ENCODE measurements at regions not wholly inside any gene's neighbourhood (a gene's known extent, or its start where the extent isn't known, plus 50 kb on each side); places are given as distances from the start of the nearest gene placed in this dataset.

DNA sequence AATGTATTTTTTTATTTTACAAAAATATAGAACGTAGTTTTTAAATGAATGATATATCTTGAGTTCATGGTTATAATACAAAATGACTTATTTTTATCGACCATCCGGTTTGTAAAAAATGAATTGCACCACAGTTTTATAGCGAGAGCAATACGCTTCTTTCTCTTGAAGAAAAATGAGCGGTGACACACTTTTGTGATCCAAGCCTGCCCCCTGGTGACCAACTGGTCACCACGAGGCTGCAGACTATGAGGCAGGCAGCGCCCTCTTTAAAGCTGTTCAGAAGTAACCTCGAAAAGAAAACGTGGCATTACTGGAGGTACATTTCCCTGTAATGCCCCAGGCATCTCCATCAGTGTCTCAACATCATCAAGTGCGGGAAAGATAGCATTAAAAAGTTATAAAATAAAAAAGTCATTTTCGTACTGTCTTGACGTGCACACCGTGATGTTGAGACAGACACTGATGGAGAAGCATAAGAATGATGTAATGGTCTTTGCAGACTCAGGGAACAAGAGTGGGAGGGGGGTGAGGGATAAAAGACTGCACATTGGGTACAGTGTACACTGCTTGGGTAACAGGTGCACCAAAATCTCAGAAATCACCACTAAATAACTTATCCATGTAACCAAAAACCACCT, 734.2 kb upstream of the ADAMTS5 start:
- Histone ChIP-seq H3K4me1 (no peaks in the 10 kb centered on the region), H3K4me3 (no peak overlapping the region), H3K9me3 (no peaks in the 10 kb centered on the region), H3K36me3 (no peaks in the 10 kb centered on the region), H3K27me3 (no peaks in the 10 kb centered on the region), H3K27ac (no peak overlapping the region)
- DNase-seq (ENCODE audit: low spot score): peak; percentile 90
- TF ChIP-seq, protein P1, sequence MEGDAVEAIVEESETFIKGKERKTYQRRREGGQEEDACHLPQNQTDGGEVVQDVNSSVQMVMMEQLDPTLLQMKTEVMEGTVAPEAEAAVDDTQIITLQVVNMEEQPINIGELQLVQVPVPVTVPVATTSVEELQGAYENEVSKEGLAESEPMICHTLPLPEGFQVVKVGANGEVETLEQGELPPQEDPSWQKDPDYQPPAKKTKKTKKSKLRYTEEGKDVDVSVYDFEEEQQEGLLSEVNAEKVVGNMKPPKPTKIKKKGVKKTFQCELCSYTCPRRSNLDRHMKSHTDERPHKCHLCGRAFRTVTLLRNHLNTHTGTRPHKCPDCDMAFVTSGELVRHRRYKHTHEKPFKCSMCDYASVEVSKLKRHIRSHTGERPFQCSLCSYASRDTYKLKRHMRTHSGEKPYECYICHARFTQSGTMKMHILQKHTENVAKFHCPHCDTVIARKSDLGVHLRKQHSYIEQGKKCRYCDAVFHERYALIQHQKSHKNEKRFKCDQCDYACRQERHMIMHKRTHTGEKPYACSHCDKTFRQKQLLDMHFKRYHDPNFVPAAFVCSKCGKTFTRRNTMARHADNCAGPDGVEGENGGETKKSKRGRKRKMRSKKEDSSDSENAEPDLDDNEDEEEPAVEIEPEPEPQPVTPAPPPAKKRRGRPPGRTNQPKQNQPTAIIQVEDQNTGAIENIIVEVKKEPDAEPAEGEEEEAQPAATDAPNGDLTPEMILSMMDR (IDR thresholded peaks at IDR 0.05): peak; percentile 82 to 91

DNA sequence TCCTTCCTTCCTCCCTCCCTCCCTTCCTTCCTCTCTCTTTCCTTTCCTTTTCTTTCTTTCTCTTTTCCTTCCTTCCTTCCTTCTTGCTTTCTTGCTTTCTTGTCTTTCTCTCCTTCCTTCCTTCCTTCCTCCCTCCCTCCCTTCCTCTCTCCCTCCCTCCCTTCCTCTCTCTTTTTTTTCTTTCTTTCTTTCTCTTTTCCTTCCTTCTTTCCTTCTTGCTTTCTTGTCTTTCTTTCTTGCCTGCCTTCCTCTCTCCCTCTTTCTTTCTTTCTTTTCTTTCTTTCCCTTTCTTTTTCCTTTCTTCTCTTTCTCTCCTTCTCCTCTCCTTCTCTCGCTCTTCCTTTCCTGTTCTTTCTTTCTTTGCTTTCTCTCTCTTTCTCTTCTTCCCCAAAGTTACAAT, 728.4 kb upstream of the ADAMTS5 start:
- Histone ChIP-seq H3K4me3 (no peak overlapping the region), H3K4me1 (no peaks in the 10 kb centered on the region)
- TF ChIP-seq, protein P1 (IDR thresholded peaks at IDR 0.05): no peak

DNA sequence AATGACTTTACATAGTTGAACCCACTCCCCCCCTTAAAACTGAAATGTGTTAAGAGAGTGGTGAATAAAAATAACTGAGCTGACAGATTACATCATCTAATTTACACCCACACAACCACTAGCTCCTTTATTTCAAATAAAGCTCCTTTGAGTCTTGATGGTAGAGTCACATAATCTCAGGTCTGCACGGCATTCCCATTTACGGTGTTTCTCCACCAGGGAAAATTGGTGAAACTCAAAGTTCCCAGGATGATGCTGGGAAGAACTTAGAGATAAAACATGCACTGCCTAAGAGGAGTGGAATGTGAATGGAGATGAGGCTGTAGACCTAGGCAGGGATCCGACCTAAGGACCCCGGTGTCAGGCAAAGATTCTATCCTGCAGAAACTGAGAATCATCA, 727.8 kb upstream of the ADAMTS5 start:
- Histone ChIP-seq H3K36me3 (no peaks in the 10 kb centered on the region), H3K4me3 (no peak overlapping the region)
- no peak for DNase-seq (ENCODE audit: low spot score)

More for the DNA sequence above, 728.4 kb upstream of the ADAMTS5 start:
- no peaks in the 10 kb centered on the region for H3K36me3 ChIP-seq
- no peak overlapping the region for H3K27ac ChIP-seq
- no peaks in the 10 kb centered on the region for H3K27me3 ChIP-seq
- no peak for DNase-seq (ENCODE audit: low spot score)
- no peaks in the 10 kb centered on the region for H3K9me3 ChIP-seq

DNA sequence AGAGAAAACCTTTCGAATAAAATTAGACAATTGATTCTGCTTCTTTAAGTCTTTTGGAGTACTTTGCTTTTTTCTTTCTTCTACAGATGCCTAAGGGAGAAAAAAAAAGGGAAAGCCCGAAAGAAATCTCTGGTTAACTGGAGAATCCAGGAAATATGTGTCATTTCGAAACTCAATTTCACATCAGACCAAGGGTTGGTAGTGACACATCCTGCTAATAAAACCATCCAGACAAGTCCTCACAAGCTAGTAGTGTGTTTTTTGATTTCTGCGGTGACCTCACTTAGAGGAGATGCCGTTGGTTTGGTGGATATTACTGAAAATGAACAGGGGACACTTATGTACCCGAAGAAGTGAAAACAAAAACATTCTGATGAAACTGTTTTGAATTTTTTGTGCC, 726.5 kb upstream of the ADAMTS5 start:
- peaks cover 0 to 4% of the 10 kb centered on the region in 2 donors for H3K9me3 ChIP-seq
- no peaks in the 10 kb centered on the region for H3K36me3 ChIP-seq
- DNase-seq (ENCODE audit: low spot score): no peak
- no peak overlapping the region for H3K27ac ChIP-seq
- H3K27me3 ChIP-seq: no peaks in the 10 kb centered on the region
- no peaks in the 10 kb centered on the region for H3K4me1 ChIP-seq
- TF ChIP-seq, protein P1 (IDR thresholded peaks at IDR 0.05): no peak
- H3K4me3 ChIP-seq: no peak overlapping the region

More for the DNA sequence above, 727.8 kb upstream of the ADAMTS5 start:
- Histone ChIP-seq H3K27ac (no peak overlapping the region), H3K9me3 (no peaks in the 10 kb centered on the region), H3K4me1 (no peaks in the 10 kb centered on the region), H3K27me3 (no peaks in the 10 kb centered on the region)
- TF ChIP-seq, protein P1 (IDR thresholded peaks at IDR 0.05): no peak

DNA sequence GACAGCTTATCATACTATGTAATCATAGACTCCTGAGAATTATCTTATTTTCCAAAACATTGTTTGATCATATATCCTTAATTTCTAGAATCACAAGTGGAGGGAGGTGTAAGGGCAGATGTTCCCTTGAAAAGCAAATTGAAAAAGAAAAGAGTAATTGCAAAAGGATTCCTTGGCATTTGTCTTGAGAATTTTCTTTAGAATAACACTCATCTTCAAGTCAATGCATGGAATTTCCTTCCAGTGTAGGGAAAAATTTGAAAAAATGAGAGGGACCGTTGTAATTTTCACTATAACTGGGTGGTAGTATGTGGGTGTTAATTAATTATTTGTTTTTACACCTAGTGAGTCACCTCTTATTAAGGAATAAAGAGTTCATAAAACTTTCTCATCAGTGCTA, 724.6 kb upstream of the ADAMTS5 start:
- Histone ChIP-seq H3K27ac (no peak overlapping the region), H3K36me3 (no peaks in the 10 kb centered on the region), H3K9me3 (peaks cover 0 to 4% of the 10 kb centered on the region in 2 donors), H3K4me1 (no peaks in the 10 kb centered on the region), H3K27me3 (no peaks in the 10 kb centered on the region), H3K4me3 (no peak overlapping the region)
- DNase-seq (ENCODE audit: low spot score): no peak
- TF ChIP-seq, protein P1 (IDR thresholded peaks at IDR 0.05): no peak

DNA sequence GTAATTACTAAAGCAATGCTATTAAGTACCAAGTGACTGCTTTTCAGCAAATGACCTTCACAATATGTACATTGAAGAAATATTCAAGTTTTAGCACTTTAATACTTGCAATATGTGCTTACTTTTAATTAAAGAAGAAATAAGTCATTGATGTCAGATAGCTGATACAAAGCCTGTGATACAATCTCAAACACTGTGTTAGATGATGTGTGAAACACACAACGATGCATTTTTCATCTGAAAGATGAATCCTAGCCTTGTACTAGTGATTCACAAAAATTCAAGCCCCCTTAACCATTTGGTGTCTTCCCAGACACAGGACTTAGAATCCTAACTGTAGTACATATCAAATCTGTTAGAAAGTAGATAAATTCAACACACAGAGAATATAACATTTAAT, 724.1 kb upstream of the ADAMTS5 start:
- TF ChIP-seq, protein P1 (IDR thresholded peaks at IDR 0.05): no peak
- Histone ChIP-seq H3K4me1 (no peaks in the 10 kb centered on the region), H3K27me3 (no peaks in the 10 kb centered on the region), H3K36me3 (no peaks in the 10 kb centered on the region), H3K4me3 (no peak overlapping the region), H3K27ac (no peak overlapping the region), H3K9me3 (peaks cover 0 to 4% of the 10 kb centered on the region in 2 donors)
- DNase-seq (ENCODE audit: low spot score): no peak
